ENCODE measurements at regions not wholly inside any gene's neighbourhood (a gene's known extent, or its start where the extent isn't known, plus 50 kb on each side); places are given as distances from the start of the nearest gene placed in this dataset.

DNA sequence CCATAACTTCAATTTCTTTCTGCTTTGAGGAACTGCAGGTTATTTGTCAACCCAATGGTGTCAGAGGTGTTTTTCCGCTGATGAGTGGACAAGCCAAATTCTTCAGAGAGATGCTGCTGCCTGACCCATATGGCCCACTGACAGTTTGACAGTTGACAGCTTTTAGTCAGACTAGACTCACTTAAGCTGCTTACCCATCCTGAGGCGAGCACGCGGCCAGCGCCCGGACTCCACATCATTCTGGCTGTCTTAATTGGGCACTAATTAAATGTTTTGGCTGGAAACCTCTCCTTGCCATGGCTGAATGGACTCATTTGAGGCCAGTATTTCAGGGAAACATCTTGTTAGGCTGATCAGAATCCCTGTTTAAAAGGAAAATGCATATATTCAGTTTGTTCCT, 316.1 kb upstream of the FANCL start:
- DNase-seq = no peak

DNA sequence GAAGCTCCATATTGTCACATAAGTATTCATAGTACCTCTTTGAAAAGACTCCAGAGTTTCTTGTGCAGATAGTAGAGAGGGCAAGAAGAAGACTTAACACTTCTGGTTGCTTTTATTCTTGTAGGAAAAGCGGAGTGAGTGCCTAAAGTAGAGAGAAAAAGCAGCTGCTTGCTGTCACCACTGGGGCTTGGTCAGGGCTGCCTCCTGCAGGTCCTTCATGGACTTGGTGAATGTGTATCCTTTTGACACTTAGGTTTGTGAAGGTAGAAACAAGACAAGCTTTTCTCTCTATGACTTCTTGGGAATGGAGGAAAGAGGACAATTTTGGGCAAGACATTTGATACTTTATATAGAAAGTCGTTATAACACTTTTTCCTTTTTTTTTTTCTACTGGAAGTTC, 312.8 kb upstream of the FANCL start:
- no peak for DNase-seq

DNA sequence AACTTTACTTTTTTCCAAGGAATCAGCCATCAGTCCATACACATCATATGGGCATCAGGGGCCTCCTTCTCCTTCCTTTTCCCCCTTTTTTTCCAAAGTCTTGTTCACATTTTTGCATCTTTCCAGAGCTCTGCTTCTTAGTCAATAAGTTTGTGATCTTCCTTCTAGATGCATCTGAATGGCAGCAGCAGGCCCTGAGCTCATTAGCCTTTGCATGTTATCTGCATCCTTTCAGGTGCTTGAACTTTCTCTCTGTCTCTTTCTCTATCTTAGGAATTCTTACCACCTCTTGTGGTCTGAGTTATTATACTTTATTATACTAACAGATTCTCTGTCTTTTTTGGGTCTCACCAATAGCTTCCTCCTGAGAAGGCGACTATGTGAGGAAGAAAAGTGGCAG, 312.4 kb upstream of the FANCL start:
- DNase-seq = no peak

DNA sequence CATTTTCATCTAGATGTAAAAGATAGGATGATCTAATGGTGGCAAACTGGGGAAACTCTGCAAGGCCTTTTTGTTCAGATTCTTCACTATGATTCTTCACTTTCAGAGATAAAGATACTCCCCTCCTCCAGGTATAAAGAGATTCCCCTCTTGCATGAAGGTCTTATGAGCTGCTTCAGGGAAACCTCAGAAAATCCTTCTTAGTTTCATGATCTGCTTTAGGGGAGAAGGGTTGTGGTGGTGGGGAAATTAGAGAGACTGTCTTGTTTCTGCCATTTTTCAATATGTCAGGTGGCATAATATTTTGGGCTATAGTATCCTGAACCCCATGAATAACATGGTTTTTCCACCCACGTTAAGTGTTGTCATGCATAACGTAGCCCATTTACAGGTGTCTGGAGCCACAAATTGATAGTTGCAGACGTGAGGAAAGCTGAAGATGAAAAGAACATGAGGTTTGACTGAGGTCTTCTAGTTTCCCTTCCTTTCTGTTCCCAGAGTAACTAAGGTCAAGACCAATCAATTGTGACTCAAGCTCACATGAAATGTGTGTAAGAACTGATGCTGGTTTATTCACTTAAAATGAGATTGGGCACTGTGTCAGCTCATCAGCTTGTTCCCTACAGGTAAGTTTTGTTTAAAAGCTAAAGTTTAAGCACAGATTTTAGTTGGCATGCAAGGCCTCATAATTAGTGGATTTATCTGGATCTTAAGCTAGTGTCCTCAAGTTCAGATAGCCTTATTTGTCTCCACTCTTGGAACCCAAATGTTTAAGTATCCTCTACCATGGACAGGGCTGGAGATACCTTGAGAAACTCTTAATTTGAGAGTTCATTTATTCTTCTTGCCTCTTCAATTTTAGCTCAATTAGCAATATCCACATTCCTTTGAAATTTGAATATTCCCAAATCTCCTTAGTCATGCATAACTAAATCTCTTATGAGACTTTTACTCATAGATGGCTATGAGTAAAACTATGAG, 304.5 kb upstream of the FANCL start:
- DNase-seq = no peak

DNA sequence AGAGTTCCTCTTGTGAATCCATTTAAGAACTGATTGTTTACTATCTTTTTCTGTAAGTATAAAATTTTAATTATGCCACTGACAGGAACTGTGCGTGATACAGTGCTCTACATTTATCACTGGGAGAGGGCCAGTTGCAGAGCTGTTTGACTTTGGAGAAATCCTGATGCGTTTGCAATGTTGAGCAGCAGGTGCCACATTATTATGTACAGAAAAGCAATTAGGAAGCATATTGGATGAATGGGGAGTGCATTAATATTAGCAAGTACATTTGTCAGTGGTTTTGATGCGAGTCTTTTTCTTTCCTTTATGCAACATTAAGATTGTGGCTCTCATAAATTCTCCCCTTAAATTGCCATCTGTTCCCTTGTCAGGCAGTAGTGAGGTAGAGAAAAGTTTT, 302.3 kb upstream of the FANCL start:
- DNase-seq = no peak

DNA sequence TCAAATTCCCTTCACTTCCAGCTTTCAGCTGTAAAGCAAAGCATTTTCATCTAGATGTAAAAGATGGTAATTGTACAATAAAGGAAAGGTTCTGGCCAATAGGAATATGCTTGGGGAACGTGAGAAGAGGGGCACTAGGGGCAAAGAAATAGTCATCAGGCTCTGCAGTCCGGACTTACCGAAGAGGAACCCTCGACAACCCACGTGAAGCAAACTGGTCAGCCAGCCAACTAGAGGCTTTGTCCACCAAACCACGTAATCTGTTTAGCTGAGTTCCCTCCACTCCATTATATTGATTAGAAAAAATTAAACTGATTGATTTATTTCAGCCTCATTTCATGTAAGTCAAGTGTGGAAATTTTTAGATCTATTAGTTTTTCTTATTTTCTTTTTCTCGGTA, 300.4 kb upstream of the FANCL start:
- DNase-seq = no peak

DNA sequence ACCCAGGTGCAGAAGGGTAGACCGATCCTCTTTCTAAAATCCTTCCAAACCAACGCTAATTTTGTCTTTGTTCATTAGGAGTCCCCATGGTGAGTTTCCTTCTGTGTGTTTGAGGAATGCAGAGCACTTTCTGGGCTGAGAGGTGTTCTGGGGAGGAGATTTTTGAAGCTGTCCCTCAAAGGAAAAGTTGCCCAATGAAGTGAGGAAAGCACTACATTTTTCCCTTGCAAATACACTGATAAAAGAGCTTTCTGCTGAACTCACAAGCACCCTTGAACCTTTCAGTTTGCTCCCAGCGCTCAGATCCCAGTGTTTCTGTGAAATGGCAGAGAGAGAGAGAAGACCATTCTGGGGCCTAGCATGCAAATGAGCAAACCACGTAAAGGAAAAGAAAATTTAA, 299.6 kb upstream of the FANCL start:
- DNase-seq = no peak

DNA sequence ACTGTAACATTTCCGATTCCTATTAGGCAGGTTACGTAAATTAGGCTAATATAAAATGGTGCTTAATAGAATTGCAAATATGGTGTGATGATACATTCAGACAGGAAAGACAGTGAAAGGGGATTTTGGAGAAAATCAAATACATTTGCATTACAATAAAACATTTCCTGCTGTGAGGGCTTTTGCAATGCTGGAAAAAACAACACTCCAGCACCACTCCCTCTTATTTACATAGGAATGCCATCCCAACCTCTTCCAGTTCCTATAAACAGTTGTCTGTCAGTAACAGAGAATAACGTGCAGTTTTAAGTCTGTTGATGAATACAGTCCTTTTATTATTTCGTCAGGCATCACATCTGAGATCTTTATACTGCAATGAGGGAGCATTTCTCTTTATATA, 298.8 kb upstream of the FANCL start:
- no peak for DNase-seq

DNA sequence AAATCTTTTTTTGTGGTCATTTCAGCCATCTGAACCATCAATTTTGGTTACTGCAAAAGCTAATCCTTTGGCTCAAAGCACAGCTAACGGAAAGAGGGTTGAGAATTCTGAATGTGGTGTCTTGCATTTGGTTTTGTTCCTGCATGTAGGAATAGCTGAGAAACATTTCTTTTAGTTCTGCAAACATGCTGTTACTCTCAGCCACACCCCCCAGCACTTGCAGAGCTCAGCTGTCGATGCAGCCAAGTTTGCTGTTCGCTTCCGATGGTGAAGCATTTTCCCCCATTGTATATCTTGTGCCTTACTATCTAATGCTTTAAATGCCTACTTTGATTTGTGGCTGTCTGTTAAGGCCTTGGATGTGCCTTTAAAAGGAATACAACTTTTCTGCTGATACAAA, 294.9 kb upstream of the FANCL start:
- no peak for DNase-seq

DNA sequence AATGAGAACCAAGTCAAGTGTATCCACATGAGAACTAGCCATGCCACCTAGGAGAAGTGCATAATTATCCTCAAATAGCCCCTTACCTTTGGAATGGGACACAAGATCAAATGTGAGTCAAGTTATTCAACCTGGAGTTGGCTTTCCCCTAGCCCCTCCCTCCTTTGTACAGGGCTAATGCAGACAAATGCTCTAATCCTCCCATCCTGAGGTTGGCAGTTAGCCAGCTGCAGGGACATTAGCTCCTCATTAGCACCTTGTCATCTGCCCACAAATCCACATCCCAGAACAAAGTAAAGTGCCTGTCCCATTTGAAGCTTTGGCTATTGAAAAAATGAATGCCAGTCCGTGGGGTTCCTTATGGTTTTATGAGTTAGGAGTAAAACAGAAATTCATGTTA, 294.1 kb upstream of the FANCL start:
- DNase-seq = no peak

DNA sequence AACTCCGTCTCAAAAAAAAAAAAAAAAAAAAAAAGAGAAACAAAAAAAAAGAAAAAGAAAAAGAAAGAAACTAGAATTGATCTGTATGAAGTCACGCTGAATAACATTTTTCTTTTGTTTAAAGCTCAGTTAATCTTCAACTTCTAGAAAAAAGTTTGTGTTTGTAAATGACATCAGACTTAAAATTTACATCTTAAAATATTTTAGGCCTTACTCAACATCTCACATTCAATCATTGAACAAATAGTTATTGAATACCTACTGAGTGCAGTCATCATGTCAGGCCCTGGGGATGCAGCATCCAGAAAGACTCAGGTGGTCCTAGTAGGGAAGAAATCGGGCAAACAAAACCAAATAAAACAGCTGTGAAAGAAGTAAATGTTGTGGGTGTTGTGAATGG, 292.3 kb upstream of the FANCL start:
- DNase-seq = no peak

DNA sequence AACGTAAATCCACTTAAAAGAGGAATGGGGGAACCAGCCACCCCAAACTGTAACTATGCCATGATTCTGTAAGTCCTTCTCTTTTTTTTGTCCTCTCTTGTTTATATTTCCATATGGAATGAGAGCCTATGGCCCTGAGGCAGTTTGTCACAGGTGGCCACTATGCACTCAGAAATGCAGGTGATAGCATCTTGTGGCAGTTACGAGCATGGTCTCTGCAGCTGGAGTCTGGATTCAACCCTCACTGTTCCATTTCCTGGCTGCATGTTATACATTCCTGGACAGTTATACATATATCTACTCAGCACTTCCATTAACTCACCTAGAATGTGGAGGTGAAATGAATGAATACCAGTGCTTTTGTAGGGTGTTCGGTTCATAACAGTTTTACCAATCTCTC, 291.5 kb upstream of the FANCL start:
- no peak for DNase-seq

DNA sequence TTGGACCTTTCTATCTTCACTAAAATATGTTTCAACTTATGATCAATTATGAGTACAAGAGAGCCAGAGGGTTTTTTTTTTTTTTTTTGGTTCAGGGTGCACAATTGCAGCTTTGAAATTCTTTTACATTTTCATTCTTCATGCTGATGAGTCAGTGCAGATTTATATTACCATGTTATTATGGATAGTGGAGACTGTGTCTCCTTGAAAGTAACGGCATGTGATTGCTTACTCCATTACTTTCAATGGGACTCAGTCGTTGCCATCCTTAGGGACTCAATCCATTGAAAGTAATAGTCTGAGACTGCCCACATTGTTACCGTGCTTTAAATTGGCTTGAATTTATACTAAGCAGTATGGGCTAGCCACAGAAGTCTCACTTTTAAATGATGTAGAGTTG, 286.5 kb upstream of the FANCL start:
- DNase-seq = no peak

DNA sequence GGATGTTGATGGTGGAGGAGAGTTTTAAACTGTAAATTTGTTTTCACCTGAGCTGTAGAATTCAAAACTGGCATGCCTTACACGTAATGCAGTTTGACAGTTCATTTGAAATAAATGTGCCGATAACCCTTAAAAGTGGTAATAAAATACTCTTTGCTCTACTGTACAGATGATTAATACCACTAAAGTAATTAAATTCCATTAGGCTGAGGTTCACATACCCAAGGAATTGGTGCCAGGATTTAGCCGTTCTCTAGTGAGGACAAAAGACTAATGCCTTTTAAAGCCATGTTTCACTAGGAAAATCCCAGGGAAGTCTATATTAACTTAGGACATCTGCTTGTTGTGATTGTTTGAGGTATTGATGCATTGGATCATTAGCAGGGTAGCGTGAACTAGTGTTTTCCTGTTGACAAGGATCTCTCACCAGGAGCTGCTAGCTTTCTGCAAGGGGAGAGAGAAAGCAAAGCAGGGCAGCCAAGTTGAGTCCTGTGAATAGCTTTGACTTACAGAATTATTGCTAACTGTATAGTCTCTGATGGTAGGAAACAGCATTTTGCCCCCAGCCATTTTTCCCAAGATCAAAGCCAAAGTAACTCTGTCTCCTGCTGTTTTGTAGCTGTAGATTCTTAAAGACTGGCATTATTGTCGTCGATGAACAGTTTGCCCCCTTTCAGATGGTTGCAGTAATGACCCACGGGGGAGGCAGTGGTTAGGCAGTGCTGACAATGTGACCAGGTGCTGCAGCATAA, 280.9 kb upstream of the FANCL start:
- no peak for DNase-seq

DNA sequence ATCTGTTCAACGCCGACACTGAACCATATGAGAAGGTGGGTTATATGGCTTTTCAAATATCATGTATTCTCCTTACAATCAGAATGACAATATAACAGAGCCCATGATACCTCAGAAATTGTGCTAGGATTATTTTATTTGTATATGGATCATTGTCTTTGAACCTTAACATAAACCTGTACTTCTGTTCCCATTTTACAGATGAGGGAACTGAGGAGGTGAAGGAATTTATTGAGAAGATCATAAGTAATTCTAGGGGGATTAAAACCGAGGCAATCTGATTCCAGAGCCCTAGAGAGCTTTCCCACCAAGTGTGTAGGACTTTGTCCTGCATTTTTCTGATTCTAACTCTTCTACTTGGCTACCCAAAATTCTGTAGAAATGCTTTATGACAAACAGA, 279.8 kb upstream of the FANCL start:
- no peak for DNase-seq

DNA sequence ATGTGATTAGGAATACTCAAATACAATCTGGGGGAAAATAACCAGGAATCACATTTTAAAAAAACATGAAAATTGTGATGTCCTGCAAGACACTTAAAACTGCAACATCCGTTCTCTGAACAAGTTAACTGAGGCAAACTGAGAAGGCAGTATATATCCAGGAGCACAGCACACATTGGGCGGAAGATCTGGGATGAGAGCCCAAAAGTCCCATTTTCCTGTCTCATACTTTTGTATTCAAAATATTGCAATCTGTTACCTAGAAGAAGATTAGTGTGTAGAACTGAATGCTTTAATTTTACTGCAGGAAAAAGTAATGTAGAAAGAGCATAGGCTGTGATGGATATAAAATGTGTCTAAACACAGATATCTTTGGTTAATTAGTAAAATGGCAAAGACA, 276.8 kb upstream of the FANCL start:
- no peak for DNase-seq

DNA sequence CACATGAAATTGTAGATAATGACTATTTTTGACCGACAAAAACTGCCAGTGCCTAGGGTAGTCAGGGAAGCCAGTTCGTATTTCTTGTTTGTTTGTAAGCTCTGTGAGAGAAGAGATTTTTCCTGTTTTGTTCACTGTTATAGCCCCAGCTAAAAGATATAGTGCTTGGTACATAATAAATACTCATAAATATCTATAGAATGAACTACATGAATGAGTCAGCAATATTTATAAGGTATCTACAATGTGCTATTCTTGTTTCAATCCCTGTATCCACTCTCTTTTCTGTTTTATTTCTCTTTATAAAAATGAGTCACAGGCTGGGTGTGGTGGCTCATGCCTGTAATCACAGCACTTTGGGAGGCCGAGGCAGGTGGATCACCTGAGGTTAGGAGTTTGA, 275.6 kb upstream of the FANCL start:
- no peak for DNase-seq

DNA sequence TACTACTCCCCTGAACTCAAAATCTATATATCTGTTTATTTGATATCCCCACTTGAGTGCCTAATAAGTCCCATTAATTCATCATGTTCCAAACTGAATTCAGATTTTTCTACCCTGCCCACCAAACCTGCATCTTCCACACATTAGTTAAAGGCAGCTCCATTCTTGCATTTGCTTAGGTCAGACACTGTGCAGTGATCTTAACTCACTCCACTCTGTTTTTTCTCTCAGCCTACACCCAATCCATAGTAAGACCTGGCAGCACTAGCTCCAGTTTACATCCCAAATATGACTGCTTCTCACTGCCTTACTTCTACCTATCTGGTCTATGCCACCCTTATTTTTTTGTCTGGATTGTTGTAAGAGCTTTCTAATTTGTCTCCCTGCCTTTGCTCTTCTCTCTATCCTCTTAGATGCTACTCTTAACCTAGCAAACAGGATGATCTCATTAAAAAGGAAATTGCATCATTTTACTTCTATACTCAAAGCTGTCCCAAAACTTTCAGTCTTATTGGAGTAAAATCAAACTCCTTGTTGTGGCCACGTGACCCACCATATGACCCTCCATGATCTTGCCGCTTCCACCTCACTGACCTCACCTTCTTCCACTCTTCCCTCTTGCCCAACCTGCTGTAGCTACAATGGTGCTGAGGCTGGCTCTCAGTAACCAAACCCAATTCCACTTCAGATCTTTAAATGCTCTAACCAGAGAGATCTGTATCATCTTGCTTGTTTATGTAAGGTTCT, 274.9 kb upstream of the FANCL start:
- DNase-seq = no peak

DNA sequence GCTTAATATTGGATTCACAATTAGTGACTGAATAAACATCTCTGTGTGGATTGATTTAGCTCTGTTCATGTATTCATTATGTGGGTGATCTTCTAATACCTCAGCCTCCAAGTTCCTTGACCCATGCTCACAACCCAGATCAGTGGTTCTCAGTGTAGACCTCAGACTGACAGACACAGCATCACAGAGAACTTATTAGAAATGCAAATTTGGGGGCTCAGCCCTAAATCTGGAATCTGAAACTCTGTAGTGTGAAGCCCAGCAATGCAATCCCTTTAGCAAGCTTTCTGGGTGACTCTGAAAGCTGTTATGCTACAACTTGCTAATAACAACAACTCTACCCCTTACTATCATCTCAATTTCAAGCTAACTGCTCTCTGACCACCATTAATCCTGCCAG, 273.1 kb upstream of the FANCL start:
- no peak for DNase-seq

DNA sequence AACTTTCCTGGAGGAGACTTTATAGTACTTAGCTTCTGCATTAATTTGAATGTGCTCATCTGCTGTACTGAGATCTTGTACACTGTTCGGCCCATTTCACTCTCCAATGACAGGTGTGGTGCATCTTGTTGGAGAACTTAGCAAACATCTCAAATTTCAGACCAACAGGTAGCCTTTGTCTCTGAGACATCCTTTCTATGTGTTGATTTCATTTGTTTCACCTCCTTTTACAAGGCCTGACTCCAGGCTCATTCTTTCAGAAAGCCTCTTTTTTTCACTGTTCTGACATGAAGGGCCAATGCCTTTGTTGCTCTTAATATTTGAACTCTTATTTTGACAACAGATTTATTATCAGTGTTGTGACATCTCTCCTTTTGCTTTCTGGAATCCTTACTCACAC, 271.8 kb upstream of the FANCL start:
- no peak for DNase-seq

DNA sequence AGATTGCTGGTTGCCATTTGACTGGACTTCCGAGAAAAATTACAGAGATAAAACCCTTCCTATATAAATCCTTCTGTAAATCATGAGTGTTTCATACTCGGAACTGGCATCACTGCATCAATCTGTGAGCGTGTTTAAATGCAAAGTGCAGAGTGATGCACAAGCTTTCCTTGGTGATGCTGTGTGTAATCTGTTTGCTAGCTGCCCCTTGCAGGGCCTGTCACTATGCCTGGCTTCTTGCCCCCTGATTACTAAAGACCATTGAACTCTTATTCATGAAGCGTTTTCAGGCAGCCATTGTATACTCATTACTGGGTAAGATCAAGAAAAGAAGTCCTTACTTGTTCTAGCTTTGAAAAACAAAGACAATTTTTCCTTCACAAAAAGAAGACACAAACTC, 266.9 kb upstream of the FANCL start:
- DNase-seq = no peak

DNA sequence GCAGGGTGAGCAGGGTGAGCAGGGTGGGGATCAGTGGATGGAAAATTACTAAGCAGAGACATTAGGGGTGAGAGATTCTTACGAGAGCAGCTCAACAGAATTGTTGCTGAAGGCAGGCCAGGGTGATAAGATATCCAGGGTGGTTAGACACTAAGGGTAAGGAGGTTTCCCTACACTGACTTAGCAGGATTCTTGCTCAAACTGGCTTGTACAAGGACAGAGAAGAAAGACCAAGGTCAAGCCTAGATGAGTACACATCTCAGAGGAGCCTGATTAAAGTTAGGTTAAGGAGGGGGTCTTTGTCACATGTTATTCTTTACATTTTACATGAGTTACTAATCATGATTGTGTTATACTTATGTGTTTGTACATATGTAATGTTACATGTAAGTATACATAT, 262.8 kb upstream of the FANCL start:
- DNase-seq = no peak

DNA sequence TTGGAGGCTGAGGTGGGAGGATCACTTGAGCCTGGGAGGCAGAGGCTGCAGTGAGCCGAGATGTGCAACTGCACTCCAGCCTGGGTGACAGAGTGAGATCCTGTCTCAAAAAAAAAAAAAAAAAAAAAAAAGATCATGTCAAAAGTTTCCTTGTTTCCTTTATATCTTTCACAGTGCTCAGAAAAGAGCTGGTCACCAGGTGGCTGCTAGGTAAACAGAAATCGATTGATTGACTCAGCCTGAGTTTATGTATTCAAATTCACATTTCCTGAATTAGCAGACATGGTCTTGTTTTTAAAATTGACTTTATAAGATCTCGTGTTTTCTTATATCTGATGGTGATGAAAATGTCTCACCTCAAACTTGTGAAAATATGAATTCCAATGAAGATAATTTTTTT, 261.8 kb upstream of the FANCL start:
- no peak for DNase-seq

Measured in stimulated activated CD4-positive, alpha-beta T cell treated with anti-CD3 and anti-CD28 coated beads, Interleukin-4, amount 100 ng/mL, for 1 hour (primary cell).